ENCODE measurements at regions not wholly inside any gene's neighbourhood (a gene's known extent, or its start where the extent isn't known, plus 50 kb on each side); places are given as distances from the start of the nearest gene placed in this dataset.

DNA sequence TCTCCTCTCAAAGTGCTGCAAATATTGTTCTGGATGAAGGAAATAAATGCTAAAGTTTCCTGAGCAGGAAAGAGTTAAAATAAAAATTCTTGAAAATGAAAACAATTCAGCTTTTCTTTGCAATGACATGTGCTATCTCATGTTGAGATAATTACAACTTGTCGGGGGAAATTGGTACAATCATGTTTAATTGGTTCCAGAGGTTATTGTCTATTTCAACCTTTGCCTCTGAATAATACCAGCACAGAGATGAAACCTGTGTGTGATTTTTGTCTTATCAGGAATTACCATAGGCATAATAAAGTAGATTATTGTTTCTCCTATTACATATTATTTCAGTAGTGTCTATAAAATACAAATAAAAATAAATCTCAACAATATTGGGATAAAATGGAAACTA, 305.0 kb downstream of the XPNPEP1 start:
- Histone ChIP-seq H3K4me3 (ENCODE audit: extremely low read depth in 1 of 4, insufficient read depth in 2 of 4, low read depth in 3 of 4, low read length in 4 of 4) (no peak overlapping the region), H2BK15ac (ENCODE audit: low read length) (no peak overlapping the region), H3K36me3 (ENCODE audit: control insufficient read depth in 2 of 4, insufficient read depth in 4 of 4, low read length in 3 of 4) (no peaks in the 10 kb centered on the region), H2BK5ac (ENCODE audit: low read depth, low read length) (no peak overlapping the region), H2BK12ac (ENCODE audit: low read depth, low read length) (no peak overlapping the region), H4K20me1 (replicated peaks in 1 of 2; ENCODE audit: control insufficient read depth in 1 of 2, insufficient read depth in 2 of 2, low read length in 2 of 2) (no peaks in the 10 kb centered on the region), H3K14ac (ENCODE audit: insufficient read length) (no peak overlapping the region), H4K91ac (replicated peaks; ENCODE audit: insufficient read length, low read length) (no peak overlapping the region), H3K4me1 (replicated peaks in 1 of 4; ENCODE audit: control insufficient read depth in 3 of 4, insufficient read depth in 4 of 4, low read length in 3 of 4) (no peaks in the 10 kb centered on the region), H3K18ac (ENCODE audit: extremely low read depth, low read length) (no peak overlapping the region), H4K8ac (ENCODE audit: extremely low read depth, insufficient read depth, low read length) (no peak overlapping the region), H2AK5ac (ENCODE audit: low read depth, low read length) (no peak overlapping the region), H3K27ac (ENCODE audit: low read depth, low read length) (no peak overlapping the region), H4K5ac (ENCODE audit: insufficient read length, low read depth, low read length) (no peak overlapping the region), H3K9ac (replicated peaks in 1 of 4; ENCODE audit: extremely low read depth in 1 of 4, low read depth in 3 of 4, low read length in 3 of 4) (no peak overlapping the region), H3K23ac (ENCODE audit: insufficient read length) (no peak overlapping the region), H2AFZ (ENCODE audit: low read length) (no peak overlapping the region), H2BK120ac (replicated peaks; ENCODE audit: low read depth, low read length) (no peak overlapping the region), H3K4me2 (ENCODE audit: insufficient read depth in 1 of 2, low read depth in 2 of 2, low read length in 2 of 2) (no peak overlapping the region), H3K4ac (replicated peaks; ENCODE audit: insufficient read length, low read depth, low read length) (no peak overlapping the region), H3K9me3 (ENCODE audit: insufficient read depth in 2 of 2, low read depth in 1 of 2, low read length in 1 of 2) (no peaks in the 10 kb centered on the region), H2BK20ac (ENCODE audit: low read length) (no peak overlapping the region), H3K79me1 (ENCODE audit: low read depth, low read length) (no peaks in the 10 kb centered on the region), H3K23me2 (ENCODE audit: low read depth, low read length) (no peaks in the 10 kb centered on the region), H3K79me2 (ENCODE audit: control insufficient read depth in 1 of 2, insufficient read depth in 2 of 2, low read length in 2 of 2) (no peaks in the 10 kb centered on the region), H3K56ac (replicated peaks; ENCODE audit: insufficient read length, low read depth, low read length) (no peak overlapping the region), H3K27me3 (replicated peaks in 1 of 4; ENCODE audit: control insufficient read depth in 3 of 4, extremely low read depth in 1 of 4, insufficient read depth in 3 of 4, low read length in 3 of 4) (no peaks in the 10 kb centered on the region)
- TF ChIP-seq GTF2F1 (IDR thresholded peaks at IDR 0.05; ENCODE audit: borderline replicate concordance, low read depth, low read length) (no peak), NRF1 (IDR thresholded peaks at IDR 0.05; ENCODE audit: low read depth, low read length) (no peak), EZH2 (IDR thresholded peaks at IDR 0.05; ENCODE audit: low read depth, low read length, severe bottlenecking) (no peak), RNF2 (IDR thresholded peaks at IDR 0.05; ENCODE audit: borderline replicate concordance, low read depth, low read length, missing control alignments, poor library complexity, severe bottlenecking) (no peak)
- TF ChIP-seq, protein P1, sequence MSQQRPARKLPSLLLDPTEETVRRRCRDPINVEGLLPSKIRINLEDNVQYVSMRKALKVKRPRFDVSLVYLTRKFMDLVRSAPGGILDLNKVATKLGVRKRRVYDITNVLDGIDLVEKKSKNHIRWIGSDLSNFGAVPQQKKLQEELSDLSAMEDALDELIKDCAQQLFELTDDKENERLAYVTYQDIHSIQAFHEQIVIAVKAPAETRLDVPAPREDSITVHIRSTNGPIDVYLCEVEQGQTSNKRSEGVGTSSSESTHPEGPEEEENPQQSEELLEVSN (IDR thresholded peaks at IDR 0.05), result no peak
- CTCF ChIA-PET (ENCODE audit: partially characterized antibody), result interaction anchor here (0.8 kb wide), 1 partner anchor 140 kb away, joined by 3 read pairs; no protein-coding TSS in a partner anchor
- POLR2A ChIA-PET (ENCODE audit: partially characterized antibody), result no interaction called here
- DNase-seq (ENCODE audit: low read depth in 1 of 2, low spot score in 2 of 2), result no peak
- no peak for FAIRE-seq
- 0% methylated on average over 1 of the region's 1 CpG; no CpG with 5 or more reads in 1 of the 2 experiments for WGBS, 2 experiments (ENCODE audit: extremely low coverage in 1 of 2, insufficient coverage in 1 of 2, insufficient read length in 1 of 2, insufficient replicate concordance in 2 of 2, low coverage in 1 of 2, low lambda C conversion rate in 2 of 2, missing lambda C conversion rate in 1 of 2)
